Left colon (tissue), 2 donors: ENCODE measurements at regions not wholly inside any gene's neighbourhood (a gene's known extent, or its start where the extent isn't known, plus 50 kb on each side); places are given as distances from the start of the nearest gene placed in this dataset.

Experiments
- ATAC-seq: fragments of 200-7000 bp; cut with Tn5 transposase; one replicate; pipeline ENCODE4 v1.9.1; 2020; ENCODE audit warnings: mild to moderate bottlenecking, moderate library complexity
- DNase-seq, 2 donors: peaks; one replicate each; pipeline ENCODE4 v3.0.0-alpha.2; 2020
- intact Hi-C, 2 donors: fragments of 100-400 bp; cut with DNase I in 1 of 2; cut with micrococcal nuclease in 1 of 2; formaldehyde crosslinking; loops; one replicate each; pipeline versions ENCODE4 v1.11.2 to v1.14.0; 2022; cut with DNase I, micrococcal nuclease
- donor health status: DM: no; HTN: no; CAD: no.
- donor health status: DM: yes; HTN: yes; CAD: no.

GRCh38 chr17:79241616-79242015 is 167.0 kb downstream of the ENGASE start:
- DNase-seq (no peak), ATAC-seq (no peak)
- intact Hi-C loops = no loop called here

- intact Hi-C loops = no loop called here
- no peak for ATAC-seq
- no peak for DNase-seq
Observed at GRCh38 chr17:79239205-79239604, 164.6 kb downstream of the ENGASE start.

GRCh38 chr17:79237448-79238053 is 162.9 kb downstream of the ENGASE start:
- intact Hi-C loops = no loop called here
- DNase-seq (no peak), ATAC-seq (no peak)

- ATAC-seq (no peak), DNase-seq (no peak)
- intact Hi-C loops = no loop called here
Observed at GRCh38 chr17:79235808-79236207, 161.2 kb downstream of the ENGASE start.

DNA sequence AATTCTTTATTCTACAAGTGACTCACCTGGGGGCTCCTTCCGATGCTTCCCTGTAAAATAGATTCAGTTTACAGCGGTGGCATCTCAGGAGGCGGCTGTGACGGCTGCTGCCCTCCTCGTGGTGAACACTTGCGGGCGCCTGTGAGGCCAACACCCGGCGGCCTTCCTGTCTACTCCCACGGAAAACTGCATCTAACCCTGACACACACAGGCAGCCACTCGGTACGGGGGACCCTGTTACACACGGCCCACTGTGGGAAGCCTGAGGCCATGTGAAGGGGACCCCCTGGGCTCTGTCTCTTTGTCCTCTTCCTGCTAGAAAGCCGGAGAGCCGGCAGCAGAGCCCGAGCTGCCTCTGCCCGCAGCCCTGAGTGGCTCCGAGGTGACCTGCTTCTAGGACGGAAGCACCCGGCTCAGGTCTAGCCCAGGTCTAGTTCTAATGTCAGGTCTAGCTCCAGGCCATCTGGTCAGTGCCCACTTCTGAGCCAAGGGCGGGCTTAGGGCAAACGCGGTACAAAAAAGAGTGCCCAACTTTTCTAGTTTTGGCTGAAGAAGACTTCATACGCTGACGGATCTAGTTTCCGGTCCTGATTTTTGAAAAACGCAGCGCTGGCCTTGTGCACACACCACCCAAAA is 159.4 kb downstream of the ENGASE start:
- DNase-seq = no peak
- ATAC-seq = no peak
- intact Hi-C loops = no loop called here

DNA sequence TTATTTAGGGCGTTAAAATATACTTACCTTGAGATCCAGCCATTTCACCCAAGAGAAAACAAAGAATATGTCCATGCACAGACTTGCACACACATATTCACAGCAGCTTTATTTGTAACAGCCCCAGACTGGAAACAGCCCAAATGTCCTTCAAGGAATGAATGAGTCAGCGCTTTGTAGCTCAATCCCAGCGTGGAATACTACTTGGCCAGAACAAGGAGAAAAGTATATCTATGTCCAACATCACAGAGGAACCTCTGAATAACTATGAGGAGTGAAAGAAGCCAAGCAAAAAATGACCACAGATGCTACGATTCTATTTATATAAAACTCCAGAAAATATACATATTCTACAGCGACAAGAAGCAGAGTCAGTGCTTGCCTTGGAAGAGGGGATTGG is 158.3 kb downstream of the ENGASE start:
- intact Hi-C loops = no loop called here

DNA sequence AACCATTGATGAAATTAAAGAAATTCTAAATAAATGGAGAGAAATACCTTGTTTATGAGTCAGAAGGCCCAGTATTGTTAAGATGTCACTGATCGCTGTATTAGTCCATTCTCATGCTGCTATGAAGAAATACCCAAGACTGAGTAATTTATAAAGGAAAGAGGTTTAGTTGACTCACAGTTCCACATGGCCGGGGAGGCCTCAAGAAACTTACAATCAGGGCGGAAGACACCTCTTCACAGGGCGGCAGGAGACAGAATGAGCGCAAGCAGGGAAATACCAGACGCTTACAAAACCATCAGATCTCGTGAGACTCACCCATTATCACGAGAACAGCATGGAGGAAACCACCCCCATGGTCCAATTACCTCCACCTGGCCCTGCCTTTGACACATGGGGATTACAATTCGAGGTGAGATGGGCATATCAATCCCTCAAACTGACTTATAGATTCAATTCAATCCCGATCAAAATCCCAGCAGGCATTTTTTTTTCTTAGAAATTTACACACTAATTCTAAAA is 157.2 kb downstream of the ENGASE start:
- intact Hi-C loops = no loop called here
- DNase-seq = no peak

More for the DNA sequence above, 158.3 kb downstream of the ENGASE start:
- ATAC-seq (no peak), DNase-seq (no peak)

GRCh38 chr17:79230576-79230975 is 156.0 kb downstream of the ENGASE start:
- DNase-seq = no peak
- no peak for ATAC-seq
- intact Hi-C loops = no loop called here

More for the DNA sequence above, 157.2 kb downstream of the ENGASE start:
- ATAC-seq = no peak

- intact Hi-C loops = no loop called here
Observed at GRCh38 chr17:79226037-79226436, 151.4 kb downstream of the ENGASE start.

GRCh38 chr17:79224903-79225302 is 150.3 kb downstream of the ENGASE start:
- ATAC-seq (no peak), DNase-seq (no peak)
- intact Hi-C loops = no loop called here

More at GRCh38 chr17:79226037-79226436, 151.4 kb downstream of the ENGASE start:
- ATAC-seq (no peak), DNase-seq (no peak)

DNA sequence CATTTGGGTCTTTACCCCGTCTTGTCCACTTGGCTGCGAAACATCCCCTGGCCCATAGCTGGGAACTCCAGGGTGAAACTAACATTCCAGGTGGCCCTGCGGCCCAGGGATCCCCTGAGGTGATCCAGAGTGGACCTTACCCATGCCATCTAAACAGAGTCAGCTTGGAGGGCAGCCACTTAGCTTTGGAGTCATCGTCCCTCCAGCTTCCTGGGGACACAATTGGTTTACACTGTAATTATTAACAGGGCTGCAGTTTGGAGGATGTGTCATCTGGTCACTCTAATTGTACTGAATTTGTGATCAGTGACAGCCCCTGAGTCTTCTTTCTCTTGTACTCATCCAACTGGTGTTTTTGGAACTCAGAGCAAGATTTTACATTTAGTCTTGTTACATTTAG is 149.9 kb downstream of the ENGASE start:
- no peak for DNase-seq
- intact Hi-C loops = no loop called here
- ATAC-seq = no peak

DNA sequence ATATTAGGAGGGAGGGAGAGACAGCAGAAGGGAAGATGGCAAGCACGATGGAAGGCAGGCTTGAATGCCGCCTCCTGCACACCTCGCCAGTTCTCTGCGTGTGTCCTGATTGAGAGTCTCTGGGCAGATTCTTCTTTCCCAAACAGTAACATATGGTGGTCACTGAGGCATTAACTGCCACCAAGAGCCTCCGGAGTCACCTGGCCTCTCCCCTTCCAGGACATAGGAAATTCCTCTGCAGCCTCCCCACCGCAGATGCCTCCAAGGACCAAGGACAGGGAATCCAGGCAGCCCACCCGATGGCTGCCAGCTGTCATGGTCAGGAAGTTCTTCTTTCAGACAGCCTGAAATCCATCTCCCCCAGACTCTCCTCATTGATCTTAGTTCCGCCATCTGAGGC is 149.3 kb downstream of the ENGASE start:
- intact Hi-C loops = no loop called here
- no peak for DNase-seq
- no peak for ATAC-seq

- DNase-seq (no peak), ATAC-seq (no peak)
- intact Hi-C loops = no loop called here
Observed at GRCh38 chr17:79223471-79223870, 148.8 kb downstream of the ENGASE start.

DNA sequence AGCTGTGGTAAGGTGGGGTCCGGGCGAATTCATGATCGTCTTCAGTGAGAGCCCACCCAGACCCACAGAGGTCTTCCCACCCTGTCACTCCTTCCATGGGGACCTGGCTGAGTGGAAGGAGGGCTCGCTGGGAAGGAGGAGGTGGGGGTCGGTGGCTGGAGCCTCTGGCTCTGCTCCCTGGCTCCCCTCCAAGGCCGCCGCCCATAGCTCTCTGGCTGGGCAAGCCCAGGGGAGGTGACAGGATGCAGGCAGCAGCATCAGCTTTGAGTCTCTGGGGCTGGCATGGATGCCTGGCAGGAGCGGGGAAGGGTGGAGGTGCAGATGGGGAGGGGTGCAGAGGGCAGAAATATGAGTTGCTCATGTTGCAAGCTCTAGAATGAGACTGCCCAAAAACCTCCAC is 147.0 kb downstream of the ENGASE start:
- DNase-seq (no peak), ATAC-seq (no peak)

GRCh38 chr17:79220713-79221291 is 146.2 kb downstream of the ENGASE start:
- DNase-seq (no peak), ATAC-seq (no peak)
- intact Hi-C loops = no loop called here

More for the DNA sequence above, 147.0 kb downstream of the ENGASE start:
- intact Hi-C loops = no loop called here

GRCh38 chr17:79220201-79220712 is 145.6 kb downstream of the ENGASE start:
- no peak for DNase-seq
- ATAC-seq = no peak
- intact Hi-C loops = no loop called here

GRCh38 chr17:79219208-79219935 is 144.7 kb downstream of the ENGASE start:
- DNase-seq (no peak), ATAC-seq (no peak)
- intact Hi-C loops = no loop called here

GRCh38 chr17:79218825-79219200 is 144.2 kb downstream of the ENGASE start:
- intact Hi-C loops = no loop called here
- no peak for ATAC-seq
- DNase-seq = no peak

- DNase-seq (no peak), ATAC-seq (no peak)
- intact Hi-C loops = no loop called here
Observed at GRCh38 chr17:79218175-79218824, 143.7 kb downstream of the ENGASE start.
